ENCODE measurements at regions not wholly inside any gene's neighbourhood (a gene's known extent, or its start where the extent isn't known, plus 50 kb on each side); places are given as distances from the start of the nearest gene placed in this dataset.

DNA sequence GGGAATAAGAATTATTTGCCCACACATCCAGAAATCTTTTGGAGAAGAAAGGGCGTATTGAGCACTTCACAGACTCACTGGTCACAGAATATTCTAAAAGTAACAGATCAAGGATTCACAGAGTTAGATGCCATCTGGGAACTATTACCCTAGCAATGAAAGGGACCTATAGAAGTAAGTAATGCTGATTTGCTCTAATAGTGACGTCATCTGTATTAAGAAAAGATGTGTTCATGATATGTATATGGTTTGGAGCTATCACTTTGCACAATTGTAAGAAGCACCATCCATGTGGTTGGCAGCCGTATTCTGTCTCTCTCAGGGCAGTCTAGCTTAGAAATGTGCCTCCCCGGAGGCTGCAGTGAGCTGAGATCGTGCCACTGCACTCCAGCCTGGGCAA, 52.8 kb upstream of the SV2C start:
- Histone ChIP-seq H3K4me3 (ENCODE audit: low read depth, low read length) (no peak overlapping the region), H3K36me3 (ENCODE audit: control insufficient read depth, insufficient read depth, low read length) (no peaks in the 10 kb centered on the region), H3K27me3 (ENCODE audit: control insufficient read depth, insufficient read depth, low read length) (no peaks in the 10 kb centered on the region)
- DNase-seq (ENCODE audit: low read depth) (no peak), FAIRE-seq (no peak)
- TF ChIP-seq, protein P1, sequence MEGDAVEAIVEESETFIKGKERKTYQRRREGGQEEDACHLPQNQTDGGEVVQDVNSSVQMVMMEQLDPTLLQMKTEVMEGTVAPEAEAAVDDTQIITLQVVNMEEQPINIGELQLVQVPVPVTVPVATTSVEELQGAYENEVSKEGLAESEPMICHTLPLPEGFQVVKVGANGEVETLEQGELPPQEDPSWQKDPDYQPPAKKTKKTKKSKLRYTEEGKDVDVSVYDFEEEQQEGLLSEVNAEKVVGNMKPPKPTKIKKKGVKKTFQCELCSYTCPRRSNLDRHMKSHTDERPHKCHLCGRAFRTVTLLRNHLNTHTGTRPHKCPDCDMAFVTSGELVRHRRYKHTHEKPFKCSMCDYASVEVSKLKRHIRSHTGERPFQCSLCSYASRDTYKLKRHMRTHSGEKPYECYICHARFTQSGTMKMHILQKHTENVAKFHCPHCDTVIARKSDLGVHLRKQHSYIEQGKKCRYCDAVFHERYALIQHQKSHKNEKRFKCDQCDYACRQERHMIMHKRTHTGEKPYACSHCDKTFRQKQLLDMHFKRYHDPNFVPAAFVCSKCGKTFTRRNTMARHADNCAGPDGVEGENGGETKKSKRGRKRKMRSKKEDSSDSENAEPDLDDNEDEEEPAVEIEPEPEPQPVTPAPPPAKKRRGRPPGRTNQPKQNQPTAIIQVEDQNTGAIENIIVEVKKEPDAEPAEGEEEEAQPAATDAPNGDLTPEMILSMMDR (IDR thresholded peaks at IDR 0.05; ENCODE audit: insufficient read depth, low read length, severe bottlenecking) = no peak

DNA sequence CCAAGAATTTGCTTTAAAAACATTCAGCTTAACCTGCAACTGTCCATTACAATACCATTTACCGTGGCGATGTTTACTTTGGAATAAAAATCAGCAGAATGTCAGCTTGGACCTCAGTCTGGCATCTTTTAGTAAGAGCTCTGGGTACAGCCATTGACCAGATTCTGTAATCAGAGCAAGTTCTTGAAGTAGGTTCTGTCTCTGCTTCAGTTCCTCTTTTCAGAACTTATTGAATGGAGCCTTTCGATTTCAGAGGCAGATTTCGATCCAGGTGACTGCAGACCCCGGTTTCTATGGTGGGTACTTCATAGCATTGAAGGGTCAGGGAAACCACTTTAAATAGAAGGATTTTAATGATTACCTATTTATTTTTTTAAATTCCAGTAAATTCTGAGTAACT, 53.4 kb upstream of the SV2C start:
- H3K36me3 ChIP-seq (ENCODE audit: control insufficient read depth, insufficient read depth, low read length) = no peaks in the 10 kb centered on the region
- no peak for FAIRE-seq
- TF ChIP-seq, protein P1 (IDR thresholded peaks at IDR 0.05; ENCODE audit: insufficient read depth, low read length, severe bottlenecking) = no peak
- no peak overlapping the region for H3K4me3 ChIP-seq (ENCODE audit: low read depth, low read length)
- DNase-seq (ENCODE audit: low read depth) = no peak
- no peaks in the 10 kb centered on the region for H3K27me3 ChIP-seq (ENCODE audit: control insufficient read depth, insufficient read depth, low read length)

DNA sequence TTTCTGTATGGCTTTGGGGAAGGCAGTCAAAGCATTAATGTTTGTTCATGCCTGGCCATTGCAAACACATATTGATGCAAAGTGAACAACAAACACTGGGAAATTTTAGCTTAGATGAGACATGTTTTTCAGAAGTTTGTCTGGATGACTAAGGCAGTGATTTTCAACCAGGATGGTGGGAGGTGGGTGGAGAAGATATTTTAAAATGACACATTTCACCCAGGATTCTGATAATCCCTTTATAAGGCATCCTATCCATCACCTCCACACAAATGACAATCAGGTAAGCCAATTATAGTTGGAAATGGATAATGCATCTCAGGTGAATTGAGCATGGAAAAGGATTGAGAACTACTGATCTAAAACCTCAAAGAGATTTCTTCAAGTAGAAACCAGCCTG, 57.4 kb upstream of the SV2C start:
- no peak for FAIRE-seq
- TF ChIP-seq, protein P1 (IDR thresholded peaks at IDR 0.05; ENCODE audit: insufficient read depth, low read length, severe bottlenecking) = no peak

DNA sequence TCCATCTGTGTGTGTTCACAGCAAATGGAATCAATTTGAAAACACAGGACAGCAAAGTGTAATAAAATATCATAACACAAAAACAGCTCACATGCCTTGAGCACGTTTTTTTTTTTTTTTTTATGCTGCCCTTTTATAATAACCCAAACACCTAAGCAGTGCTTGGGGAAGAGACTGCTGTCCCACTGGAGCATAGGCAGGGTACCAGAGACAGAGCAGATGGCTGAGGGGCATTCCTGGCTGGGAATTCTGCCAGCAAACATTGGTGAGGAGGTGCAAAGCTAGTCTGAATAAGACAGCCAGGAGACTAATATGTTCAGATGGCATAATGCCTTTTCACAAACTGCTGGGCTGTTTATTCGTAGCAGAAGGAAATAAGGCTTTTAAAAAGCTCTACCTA, 58.1 kb upstream of the SV2C start:
- no peak overlapping the region for H3K4me3 ChIP-seq (ENCODE audit: low read depth, low read length)
- FAIRE-seq (no peak), DNase-seq (ENCODE audit: low read depth) (no peak)
- no peaks in the 10 kb centered on the region for H3K36me3 ChIP-seq (ENCODE audit: control insufficient read depth, insufficient read depth, low read length)
- TF ChIP-seq, protein P1 (IDR thresholded peaks at IDR 0.05; ENCODE audit: insufficient read depth, low read length, severe bottlenecking) = no peak
- H3K27me3 ChIP-seq (ENCODE audit: control insufficient read depth, insufficient read depth, low read length) = no peaks in the 10 kb centered on the region

More for the DNA sequence above, 57.4 kb upstream of the SV2C start:
- no peaks in the 10 kb centered on the region for H3K36me3 ChIP-seq (ENCODE audit: control insufficient read depth, insufficient read depth, low read length)
- H3K27me3 ChIP-seq (ENCODE audit: control insufficient read depth, insufficient read depth, low read length) = no peaks in the 10 kb centered on the region
- DNase-seq (ENCODE audit: low read depth) = no peak
- H3K4me3 ChIP-seq (ENCODE audit: low read depth, low read length) = no peak overlapping the region

DNA sequence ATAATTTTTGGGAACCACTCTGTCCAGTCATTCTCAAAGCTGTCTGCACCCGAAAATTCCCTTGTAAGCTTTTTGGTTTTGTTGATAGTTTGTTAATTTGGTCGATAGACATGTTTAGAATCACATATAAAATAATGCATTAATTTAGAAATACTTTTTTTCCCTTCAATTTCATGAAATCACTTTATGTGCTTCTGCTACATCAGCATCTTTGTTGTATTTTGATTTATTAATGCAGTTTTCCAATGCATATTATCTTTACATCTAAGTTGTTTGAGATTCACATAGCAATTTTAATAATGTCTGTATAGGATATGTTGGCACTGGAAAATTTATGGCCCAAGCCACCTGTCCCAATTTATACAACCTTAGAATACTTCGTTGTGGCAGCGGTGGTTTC, 60.6 kb upstream of the SV2C start:
- H3K27me3 ChIP-seq (ENCODE audit: control insufficient read depth, insufficient read depth, low read length) = no peaks in the 10 kb centered on the region
- TF ChIP-seq, protein P1 (IDR thresholded peaks at IDR 0.05; ENCODE audit: insufficient read depth, low read length, severe bottlenecking) = no peak
- no peak for FAIRE-seq

DNA sequence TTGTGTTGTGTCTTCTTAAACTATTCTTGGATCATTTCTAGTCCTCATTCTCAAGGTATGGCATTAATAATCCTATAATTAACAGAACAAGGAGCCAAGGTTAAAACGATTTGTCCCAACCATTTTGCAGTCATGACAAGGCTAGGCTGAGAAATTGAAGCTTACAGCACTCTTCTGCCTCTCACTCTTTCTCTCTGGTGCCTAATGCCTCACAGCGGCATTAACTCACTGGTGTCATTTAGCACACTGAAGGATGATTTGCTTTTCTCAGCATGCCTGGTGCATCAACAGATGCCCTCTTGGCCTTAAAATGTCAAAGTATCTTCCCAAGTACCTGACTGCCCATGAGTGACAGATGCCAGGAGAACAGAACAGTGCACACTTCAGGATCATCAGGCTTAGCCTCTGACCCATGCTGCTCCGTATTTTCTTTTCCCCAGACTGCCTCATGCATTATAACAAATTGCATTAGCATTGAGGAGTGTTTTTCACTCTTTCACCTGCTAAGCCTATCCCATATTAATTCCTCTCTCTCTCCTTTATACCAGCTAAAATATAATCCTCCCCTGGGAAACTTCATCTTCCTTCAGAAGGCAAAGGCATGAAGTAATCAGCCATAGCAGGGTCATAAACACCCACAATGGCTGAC, 61.1 kb upstream of the SV2C start:
- FAIRE-seq (no peak), DNase-seq (ENCODE audit: low read depth) (no peak)
- Histone ChIP-seq H3K27me3 (ENCODE audit: control insufficient read depth, insufficient read depth, low read length) (no peaks in the 10 kb centered on the region), H3K4me3 (ENCODE audit: low read depth, low read length) (no peak overlapping the region), H3K36me3 (ENCODE audit: control insufficient read depth, insufficient read depth, low read length) (no peaks in the 10 kb centered on the region)
- TF ChIP-seq, protein P1 (IDR thresholded peaks at IDR 0.05; ENCODE audit: insufficient read depth, low read length, severe bottlenecking) = no peak

More for the DNA sequence above, 60.6 kb upstream of the SV2C start:
- H3K4me3 ChIP-seq (ENCODE audit: low read depth, low read length) = no peak overlapping the region
- DNase-seq (ENCODE audit: low read depth) = no peak
- no peaks in the 10 kb centered on the region for H3K36me3 ChIP-seq (ENCODE audit: control insufficient read depth, insufficient read depth, low read length)
